ENCODE measurements at regions not wholly inside any gene's neighbourhood (a gene's known extent, or its start where the extent isn't known, plus 50 kb on each side); places are given as distances from the start of the nearest gene placed in this dataset.

GRCh38 chr1:194339471-194339870 is 1153.1 kb upstream of the B3GALT2 start:
- no peaks in the 10 kb centered on the region for H3K27me3 ChIP-seq (replicated peaks; ENCODE audit: insufficient read depth)
- no peak overlapping the region for H3K4me3 ChIP-seq
- no peaks in the 10 kb centered on the region for H3K36me3 ChIP-seq
- ATAC-seq (ENCODE audit: insufficient number of reproducible peaks, low FRiP score, low read depth) (no peak), DNase-seq (ENCODE audit: low spot score) (no peak)
- no peaks in the 10 kb centered on the region for H3K4me1 ChIP-seq (ENCODE audit: control insufficient read depth in 1 of 2, low read depth in 2 of 2)
- no peak overlapping the region for H3K27ac ChIP-seq
- no peak for TF ChIP-seq CTCF (IDR thresholded peaks at IDR 0.05)
- no peaks in the 10 kb centered on the region for H3K9me3 ChIP-seq

- no peaks in the 10 kb centered on the region for H3K9me3 ChIP-seq
- no peaks in the 10 kb centered on the region for H3K27me3 ChIP-seq (replicated peaks; ENCODE audit: insufficient read depth)
- ATAC-seq (ENCODE audit: insufficient number of reproducible peaks, low FRiP score, low read depth) = no peak
- H3K36me3 ChIP-seq = no peaks in the 10 kb centered on the region
- no peak for TF ChIP-seq CTCF (IDR thresholded peaks at IDR 0.05)
- DNase-seq (ENCODE audit: low spot score) = no peak
- H3K4me1 ChIP-seq (ENCODE audit: control insufficient read depth in 1 of 2, low read depth in 2 of 2) = no peaks in the 10 kb centered on the region
- no peak overlapping the region for H3K27ac ChIP-seq
- no peak overlapping the region for H3K4me3 ChIP-seq
These were observed 1152.0 kb upstream of the B3GALT2 start for GRCh38 chr1:194338241-194338948.

- Histone ChIP-seq H3K4me3 (no peak overlapping the region), H3K27me3 (replicated peaks; ENCODE audit: insufficient read depth) (no peaks in the 10 kb centered on the region), H3K4me1 (ENCODE audit: control insufficient read depth in 1 of 2, low read depth in 2 of 2) (no peaks in the 10 kb centered on the region), H3K9me3 (no peaks in the 10 kb centered on the region), H3K27ac (no peak overlapping the region), H3K36me3 (no peaks in the 10 kb centered on the region)
- no peak for DNase-seq (ENCODE audit: low spot score)
- TF ChIP-seq CTCF (IDR thresholded peaks at IDR 0.05) = no peak
- no peak for ATAC-seq (ENCODE audit: insufficient number of reproducible peaks, low FRiP score, low read depth)
These were observed 1146.8 kb upstream of the B3GALT2 start for GRCh38 chr1:194333240-194333639.

- no peaks in the 10 kb centered on the region for H3K9me3 ChIP-seq
- no peak overlapping the region for H3K27ac ChIP-seq
- H3K36me3 ChIP-seq = no peaks in the 10 kb centered on the region
- no peaks in the 10 kb centered on the region for H3K4me1 ChIP-seq (ENCODE audit: control insufficient read depth in 1 of 2, low read depth in 2 of 2)
- H3K4me3 ChIP-seq = no peak overlapping the region
- ATAC-seq (ENCODE audit: insufficient number of reproducible peaks, low FRiP score, low read depth) = no peak
- TF ChIP-seq CTCF (IDR thresholded peaks at IDR 0.05) = no peak
- no peaks in the 10 kb centered on the region for H3K27me3 ChIP-seq (replicated peaks; ENCODE audit: insufficient read depth)
- no peak for DNase-seq (ENCODE audit: low spot score)
These were observed 1145.3 kb upstream of the B3GALT2 start for GRCh38 chr1:194331758-194332157.

- H3K27ac ChIP-seq = no peak overlapping the region
These were observed 1136.3 kb upstream of the B3GALT2 start for GRCh38 chr1:194322751-194323150.

More at GRCh38 chr1:194322751-194323150, 1136.3 kb upstream of the B3GALT2 start:
- Histone ChIP-seq H3K4me1 (ENCODE audit: control insufficient read depth in 1 of 2, low read depth in 2 of 2) (no peaks in the 10 kb centered on the region), H3K9me3 (no peaks in the 10 kb centered on the region), H3K27me3 (replicated peaks; ENCODE audit: insufficient read depth) (no peaks in the 10 kb centered on the region), H3K4me3 (no peak overlapping the region), H3K36me3 (no peaks in the 10 kb centered on the region)
- DNase-seq (ENCODE audit: low spot score) (no peak), ATAC-seq (ENCODE audit: insufficient number of reproducible peaks, low FRiP score, low read depth) (no peak)
- no peak for TF ChIP-seq CTCF (IDR thresholded peaks at IDR 0.05)
